ENCODE measurements at regions not wholly inside any gene's neighbourhood (a gene's known extent, or its start where the extent isn't known, plus 50 kb on each side); places are given as distances from the start of the nearest gene placed in this dataset.

DNA sequence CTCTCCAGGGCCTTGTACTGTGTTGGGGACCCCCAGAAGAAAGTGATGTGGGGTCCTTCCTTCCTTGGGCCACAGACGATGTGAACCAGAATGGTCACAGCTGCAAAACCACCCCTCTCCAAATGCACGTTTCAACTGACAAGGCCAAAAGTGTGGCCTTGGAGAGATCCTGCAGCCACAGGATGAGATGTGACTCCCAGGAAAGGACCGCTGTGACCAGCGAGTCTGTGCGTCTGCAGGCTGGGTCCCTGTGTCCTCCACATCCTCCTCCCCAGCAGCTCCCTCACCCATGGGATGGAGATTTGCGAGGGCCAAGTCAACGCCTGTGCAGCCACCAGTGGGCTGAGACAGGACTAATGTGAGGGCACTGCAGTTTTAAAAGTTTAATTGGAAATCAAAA is 247.0 kb downstream of the ERMARD start:
- intact Hi-C loops (cut with DNase I): no loop called here
- 80 to 91% methylated on average over 7 of the region's 7 CpGs for WGBS, 2 donors
- peak; percentile 55 for DNase-seq
- Histone ChIP-seq H3K9me3 (no peaks in the 10 kb centered on the region), H3K36me3 (no peaks in the 10 kb centered on the region), H3K27ac (no peak overlapping the region), H3K27me3 (no peaks in the 10 kb centered on the region), H3K4me3 (no peak overlapping the region), H3K4me1 (no peaks in the 10 kb centered on the region)
- TF ChIP-seq CTCF (IDR thresholded peaks at IDR 0.05) (no peak), EP300 (IDR thresholded peaks at IDR 0.05) (no peak), POLR2A (IDR thresholded peaks at IDR 0.05) (no peak), POLR2AphosphoS5 (IDR thresholded peaks at IDR 0.05) (no peak)

GRCh38 chr6:169997930-169998218 is 246.5 kb downstream of the ERMARD start:
- no peak overlapping the region for H3K4me3 ChIP-seq
- H3K36me3 ChIP-seq: no peaks in the 10 kb centered on the region
- H3K4me1 ChIP-seq: no peaks in the 10 kb centered on the region
- no peak for TF ChIP-seq POLR2AphosphoS5 (IDR thresholded peaks at IDR 0.05)
- no peak for TF ChIP-seq EP300 (IDR thresholded peaks at IDR 0.05)
- no peak for TF ChIP-seq CTCF (IDR thresholded peaks at IDR 0.05)
- TF ChIP-seq POLR2A (IDR thresholded peaks at IDR 0.05): no peak
- no peak overlapping the region for H3K27ac ChIP-seq
- no peaks in the 10 kb centered on the region for H3K9me3 ChIP-seq
- intact Hi-C loops (cut with DNase I): no loop called here
- peak; percentile 50 for DNase-seq
- 70 to 83% methylated on average over 7 of the region's 7 CpGs for WGBS, 2 donors
- no peaks in the 10 kb centered on the region for H3K27me3 ChIP-seq

GRCh38 chr6:169997187-169997929 is 245.9 kb downstream of the ERMARD start:
- no peaks in the 10 kb centered on the region for H3K36me3 ChIP-seq
- no peaks in the 10 kb centered on the region for H3K9me3 ChIP-seq
- H3K27me3 ChIP-seq: no peaks in the 10 kb centered on the region
- 86% methylated on average over 11 of the region's 11 CpGs for WGBS, 2 donors
- no peak overlapping the region for H3K27ac ChIP-seq
- no peak overlapping the region for H3K4me3 ChIP-seq
- DNase-seq: peak; percentile 39
- TF ChIP-seq CTCF (IDR thresholded peaks at IDR 0.05): no peak
- no peak for TF ChIP-seq POLR2AphosphoS5 (IDR thresholded peaks at IDR 0.05)
- no peak for TF ChIP-seq POLR2A (IDR thresholded peaks at IDR 0.05)
- no peak for TF ChIP-seq EP300 (IDR thresholded peaks at IDR 0.05)
- no peaks in the 10 kb centered on the region for H3K4me1 ChIP-seq
- intact Hi-C loops (cut with DNase I): no loop called here

DNA sequence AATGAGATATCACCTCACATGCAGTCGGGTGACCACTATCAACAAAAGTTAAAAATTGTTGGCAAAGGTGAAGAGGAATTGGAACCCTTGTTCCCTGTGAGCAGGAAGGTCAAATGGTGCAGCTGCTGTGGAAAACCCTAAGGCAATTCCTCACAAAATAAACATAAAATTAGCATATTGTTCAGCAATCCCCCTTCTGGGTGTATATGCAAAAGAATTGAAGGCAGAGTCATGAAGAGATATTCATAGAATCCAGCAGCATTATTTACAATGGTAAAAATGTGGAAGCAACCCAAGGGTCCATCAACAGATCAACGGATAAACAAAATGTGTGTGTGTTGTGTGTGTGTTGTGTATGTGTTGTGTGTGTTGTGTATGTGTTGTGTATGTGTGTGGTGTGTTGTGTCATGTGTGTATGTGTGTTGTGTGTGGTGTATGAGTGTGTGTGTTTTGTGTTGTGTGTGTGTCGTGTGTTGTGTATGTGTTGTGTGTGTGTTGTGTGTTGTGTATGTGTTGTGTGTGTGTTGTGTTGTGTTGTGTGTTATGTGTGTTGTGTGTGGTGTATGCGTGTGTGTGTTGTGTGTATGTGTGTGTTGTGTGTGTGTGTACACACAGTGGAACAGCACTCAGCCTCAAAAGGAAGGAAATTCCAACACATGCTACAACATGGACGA is 245.1 kb downstream of the ERMARD start:
- no peak overlapping the region for H3K27ac ChIP-seq
- H3K4me1 ChIP-seq: no peaks in the 10 kb centered on the region
- H3K9me3 ChIP-seq: no peaks in the 10 kb centered on the region
- H3K4me3 ChIP-seq: no peak overlapping the region
- no peak for DNase-seq
- no peaks in the 10 kb centered on the region for H3K27me3 ChIP-seq
- H3K36me3 ChIP-seq: no peaks in the 10 kb centered on the region
- 85 to 94% methylated on average over 5 of the region's 5 CpGs for WGBS, 2 donors
- intact Hi-C loops (cut with DNase I): no loop called here
- TF ChIP-seq EP300 (IDR thresholded peaks at IDR 0.05): no peak
- TF ChIP-seq POLR2A (IDR thresholded peaks at IDR 0.05): no peak
- no peak for TF ChIP-seq CTCF (IDR thresholded peaks at IDR 0.05)
- no peak for TF ChIP-seq POLR2AphosphoS5 (IDR thresholded peaks at IDR 0.05)
